HCEC 1CT (cell line): ENCODE measurements at regions not wholly inside any gene's neighbourhood (a gene's known extent, or its start where the extent isn't known, plus 50 kb on each side); places are given as distances from the start of the nearest gene placed in this dataset.
"Not testable (repeated sequence)": the region's sequence is repeated elsewhere in the genome, so short reads cannot be mapped to it uniquely, and the experiment has no call there.

Experiments
- DNase-seq: peaks from one replicate; pipeline ENCODE4 v3.0.0-alpha.2; 2017

- DNase-seq = no peak
These were observed 272.3 kb downstream of the MRPS30 start for GRCh38 chr5:45081082-45081481.

GRCh38 chr5:45089870-45090269 lies 281.1 kb downstream of the MRPS30 start:
- DNase-seq = no peak

GRCh38 chr5:45093377-45093776 lies 284.6 kb downstream of the MRPS30 start:
- no peak for DNase-seq

GRCh38 chr5:45094876-45095440 lies 286.2 kb downstream of the MRPS30 start:
- DNase-seq = no peak

GRCh38 chr5:45098483-45098882 lies 289.7 kb downstream of the MRPS30 start:
- no peak for DNase-seq

GRCh38 chr5:45101146-45101545 lies 292.4 kb downstream of the MRPS30 start:
- DNase-seq = no peak

- DNase-seq = no peak
These were observed 296.8 kb downstream of the MRPS30 start for GRCh38 chr5:45105491-45105994.

GRCh38 chr5:45109062-45109461 lies 300.3 kb downstream of the MRPS30 start:
- no peak for DNase-seq

- no peak for DNase-seq
These were observed 300.9 kb downstream of the MRPS30 start for GRCh38 chr5:45109636-45110035.

GRCh38 chr5:45110399-45110798 lies 301.7 kb downstream of the MRPS30 start:
- no peak for DNase-seq

- DNase-seq = no peak
These were observed 305.0 kb downstream of the MRPS30 start for GRCh38 chr5:45113726-45114125.

- DNase-seq = no peak
These were observed 324.2 kb downstream of the MRPS30 start for GRCh38 chr5:45132972-45133371.

GRCh38 chr5:45162974-45163373 lies 354.2 kb downstream of the MRPS30 start:
- no peak for DNase-seq

- DNase-seq = no peak
These were observed 362.8 kb downstream of the MRPS30 start for GRCh38 chr5:45171563-45171962.

GRCh38 chr5:45172634-45173033 lies 363.9 kb downstream of the MRPS30 start:
- DNase-seq = not testable (repeated sequence)

- no peak for DNase-seq
These were observed 370.9 kb downstream of the MRPS30 start for GRCh38 chr5:45179686-45180085.

GRCh38 chr5:45189042-45189441 lies 380.3 kb downstream of the MRPS30 start:
- DNase-seq = no peak

- no peak for DNase-seq
These were observed 380.7 kb downstream of the MRPS30 start for GRCh38 chr5:45189481-45189880.

GRCh38 chr5:45195026-45195425 lies 386.3 kb downstream of the MRPS30 start:
- no peak for DNase-seq
